Transverse colon (tissue), 4 donors: ENCODE measurements at regions not wholly inside any gene's neighbourhood (a gene's known extent, or its start where the extent isn't known, plus 50 kb on each side); places are given as distances from the start of the nearest gene placed in this dataset.

Source experiments
- DNase-seq: peaks from one replicate; pipeline ENCODE4 v3.0.0-alpha.2; 2019
- H3K27ac ChIP-seq, 4 donors: fragments of 200-600 bp; sonication (generic); 2 replicates each; pipeline ENCODE4 v1.5.1; 2016 to 2018; ENCODE audit warnings: inconsistent platforms in 4 of 4
- H3K27me3 ChIP-seq: fragments of 200-600 bp; sonication (generic); 2 replicates; pipeline ENCODE4 v1.5.1; 2017; ENCODE audit warnings: inconsistent platforms
- H3K36me3 ChIP-seq, 4 donors: fragments of 200-600 bp; sonication (generic); 2 replicates each; pipeline ENCODE4 v1.5.1; 2017 to 2019; ENCODE audit warnings: inconsistent platforms in 4 of 4
- H3K4me1 ChIP-seq, 4 donors: fragments of 200-600 bp; sonication (generic); 2 replicates each; pipeline ENCODE4 v1.5.1; 2017 to 2020; ENCODE audit warnings: inconsistent platforms in 4 of 4
- H3K4me3 ChIP-seq, 4 donors: fragments of 200-600 bp; sonication (generic); 1 replicate in 1 of 4; 2 replicates in 3 of 4; pipeline versions ENCODE4 v1.5.1 to v1.6.1; 2017 to 2019; ENCODE audit warnings: inconsistent platforms in 4 of 4
- H3K9me3 ChIP-seq, 2 donors: fragments of 200-600 bp; sonication (generic); 2 replicates each; pipeline ENCODE4 v1.5.1; 2017 to 2019; ENCODE audit warnings: inconsistent platforms in 2 of 2
- CTCF ChIP-seq, 5 experiments: fragments of 200-600 bp in 3 of 5; fragments of 450-650 bp in 2 of 5; sonication (generic) in 3 of 5; IDR thresholded peaks; 1 replicate in 2 of 5; 2 replicates in 3 of 5; pipeline ENCODE4 v1.5.1; 2016 to 2017; ENCODE audit warnings: antibody characterized with exemption in 5 of 5, inconsistent platforms in 3 of 5, mild to moderate bottlenecking in 2 of 5, moderate library complexity in 1 of 5
- EP300 ChIP-seq: sonication (generic); formaldehyde crosslinking; IDR thresholded peaks from one replicate; pipeline ENCODE4 v1.6.1; 2017; ENCODE audit warnings: antibody characterized with exemption, low read depth
- POLR2A ChIP-seq: fragments of 450-650 bp; IDR thresholded peaks from one replicate; pipeline ENCODE4 v1.6.1; 2016; ENCODE audit warnings: antibody characterized with exemption, mild to moderate bottlenecking, moderate library complexity
- POLR2AphosphoS5 ChIP-seq, 3 donors: sonication (generic); formaldehyde crosslinking; IDR thresholded peaks; one replicate each; pipeline ENCODE4 v1.6.1; 2016; ENCODE audit warnings: antibody characterized with exemption in 3 of 3
- WGBS, 2 donors: methylation state at CpG; one replicate each; pipeline ENCODE4 v1.1.5; 2018; ENCODE audit warnings: low coverage in 1 of 2; 5-methylcytosine and 5-hydroxymethylcytosine counted together
- in situ Hi-C, 4 donors: fragments of 200-750 bp; cut with MboI; loops; one replicate each; pipeline versions ENCODE4 v1.15.0 to v1.15.1; 2017; ENCODE audit warnings: low sequenced_read_pairs in 3 of 4, low pct_ligation_motif_present in 1 of 4, low pct_unique_long_range_greater_than_20kb in 1 of 4
- intact Hi-C: fragments of 100-400 bp; cut with DNase I; formaldehyde crosslinking; loops from one replicate; pipeline ENCODE4 v1.15.1; 2023; ENCODE audit warnings: low total_unique reads

DNA sequence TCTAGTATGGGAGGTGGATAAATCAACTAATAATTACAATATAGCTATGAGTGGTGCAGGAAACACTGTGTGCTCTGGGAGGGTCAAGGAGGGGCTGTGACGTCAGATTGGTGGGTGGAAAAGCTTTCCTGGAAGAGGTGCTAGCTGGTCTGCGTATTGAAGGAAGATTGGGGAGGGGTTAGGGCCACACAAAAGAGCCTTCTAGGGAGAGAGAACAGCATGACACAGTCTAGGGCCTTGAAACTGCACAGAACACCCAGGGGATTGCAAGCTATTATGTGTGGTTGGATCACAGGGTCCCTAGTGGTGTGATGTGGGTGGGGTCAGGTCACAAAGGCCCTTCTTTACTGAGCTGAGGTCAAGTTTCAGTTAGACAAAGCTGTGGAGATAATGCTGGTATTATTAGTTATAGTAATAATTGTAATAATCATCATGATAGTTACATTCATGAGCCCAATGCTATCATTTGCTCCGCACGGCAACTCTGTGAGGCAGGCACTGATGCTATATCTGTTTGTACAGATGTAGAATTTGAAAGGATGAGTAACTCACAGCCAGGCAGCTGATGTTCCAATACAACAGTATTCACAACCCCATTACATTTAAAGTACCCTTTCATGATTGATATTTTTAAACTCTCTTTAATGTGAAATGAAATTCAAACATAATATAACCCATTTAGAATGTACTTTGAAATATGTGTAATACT lies 197.4 kb upstream of the IL12B start:
- TF ChIP-seq EP300 (no peak), CTCF (IDR thresholded peaks at IDR 0.05) (no peak), POLR2A (no peak), POLR2AphosphoS5 (IDR thresholded peaks at IDR 0.05) (no peak)
- in situ Hi-C loops (loop anchor here in 1 of 4 donors (25.0 kb wide), 1 partner anchor 460 kb away; no protein-coding TSS in a partner anchor), intact Hi-C loops (no loop called here)
- H3K36me3 ChIP-seq, result no peaks in the 10 kb centered on the region
- no peak overlapping the region for H3K27ac ChIP-seq
- no peaks in the 10 kb centered on the region for H3K4me1 ChIP-seq
- WGBS, 2 donors, result 81 to 82% methylated on average over 4 of the region's 4 CpGs
- no peaks in the 10 kb centered on the region for H3K27me3 ChIP-seq
- DNase-seq, result no peak
- no peak overlapping the region for H3K4me3 ChIP-seq
- H3K9me3 ChIP-seq, result peaks cover 0 to 3% of the 10 kb centered on the region in 2 donors

DNA sequence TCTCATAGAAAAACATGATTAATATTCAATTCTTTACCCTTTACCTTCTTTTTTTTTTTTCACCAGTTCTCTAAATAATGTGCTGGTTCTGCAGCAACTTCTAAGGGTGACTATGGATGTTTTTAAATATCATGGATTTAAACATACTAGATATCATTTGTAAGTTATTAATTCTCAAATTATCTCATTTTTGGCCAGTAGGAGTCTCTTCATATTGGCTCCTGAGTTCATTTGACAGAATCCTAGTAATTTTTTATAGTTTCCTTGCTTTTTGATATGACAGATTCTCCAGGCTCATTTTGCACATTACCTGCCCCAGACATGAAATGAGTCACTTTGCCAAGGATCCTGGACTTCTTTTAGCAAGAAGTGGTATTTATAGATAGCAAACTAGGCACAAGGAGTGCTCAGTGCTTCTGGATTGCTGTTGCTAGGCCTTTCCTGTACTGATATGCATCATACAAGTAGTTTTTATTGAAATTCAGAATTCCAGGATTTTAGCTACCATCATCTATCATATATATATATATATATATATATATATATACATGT lies 201.3 kb upstream of the IL12B start:
- Histone ChIP-seq H3K27me3 (no peaks in the 10 kb centered on the region), H3K9me3 (peaks cover 0 to 3% of the 10 kb centered on the region in 2 donors), H3K4me3 (no peak overlapping the region), H3K27ac (no peak overlapping the region), H3K4me1 (no peaks in the 10 kb centered on the region), H3K36me3 (no peaks in the 10 kb centered on the region)
- intact Hi-C loops (no loop called here), in situ Hi-C loops (loop anchor here in 1 of 4 donors (25.0 kb wide), 1 partner anchor 456 kb away; no protein-coding TSS in a partner anchor)
- TF ChIP-seq POLR2AphosphoS5 (IDR thresholded peaks at IDR 0.05) (no peak), POLR2A (no peak), CTCF (IDR thresholded peaks at IDR 0.05) (no peak), EP300 (no peak)
- DNase-seq, result no peak

GRCh38 chr5:159533197-159533596 lies 202.9 kb upstream of the IL12B start:
- in situ Hi-C loops, result loop anchor here in 1 of 4 donors (25.0 kb wide), 1 partner anchor 454 kb away; no protein-coding TSS in a partner anchor
- WGBS, 2 donors, result 55 to 70% methylated on average over 6 of the region's 6 CpGs
- H3K36me3 ChIP-seq, result no peaks in the 10 kb centered on the region

DNA sequence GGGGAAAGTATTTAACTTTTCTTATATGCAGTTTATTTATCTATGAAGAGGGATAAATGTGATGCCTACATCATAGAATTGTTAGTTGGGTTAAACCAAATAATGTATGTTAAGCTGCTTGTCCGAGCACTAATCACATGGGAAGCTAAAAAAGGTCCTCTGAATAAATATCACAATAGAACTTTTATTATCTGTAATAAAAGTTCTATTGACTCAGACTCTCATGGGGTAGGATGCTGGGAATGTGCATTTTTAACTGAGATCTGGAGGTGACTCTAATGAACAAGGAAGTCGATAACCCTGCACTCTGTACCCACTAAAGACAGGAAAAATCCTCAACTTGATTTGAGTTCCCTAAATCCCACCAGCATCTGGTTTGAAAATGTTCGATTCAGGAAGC lies 205.9 kb upstream of the IL12B start:
- in situ Hi-C loops, result loop anchor here in 1 of 4 donors (25.0 kb wide), 1 partner anchor 451 kb away; no protein-coding TSS in a partner anchor

More at GRCh38 chr5:159533197-159533596, 202.9 kb upstream of the IL12B start:
- intact Hi-C loops, result no loop called here
- Histone ChIP-seq H3K9me3 (peaks cover 0 to 3% of the 10 kb centered on the region in 2 donors), H3K27ac (no peak overlapping the region), H3K4me1 (no peaks in the 10 kb centered on the region), H3K27me3 (no peaks in the 10 kb centered on the region), H3K4me3 (no peak overlapping the region)
- no peak for TF ChIP-seq POLR2AphosphoS5 (IDR thresholded peaks at IDR 0.05)
- TF ChIP-seq POLR2A, result no peak
- no peak for TF ChIP-seq CTCF (IDR thresholded peaks at IDR 0.05)
- DNase-seq, result no peak

More for the DNA sequence above, 205.9 kb upstream of the IL12B start:
- Histone ChIP-seq H3K4me1 (no peaks in the 10 kb centered on the region), H3K9me3 (no peaks in the 10 kb centered on the region), H3K4me3 (no peak overlapping the region), H3K36me3 (no peaks in the 10 kb centered on the region), H3K27me3 (no peaks in the 10 kb centered on the region), H3K27ac (no peak overlapping the region)
- DNase-seq, result no peak
- 68 to 73% methylated on average over 2 to 3 of the region's 3 CpGs for WGBS, 2 donors
- intact Hi-C loops, result no loop called here
- TF ChIP-seq POLR2A (no peak), EP300 (no peak), POLR2AphosphoS5 (IDR thresholded peaks at IDR 0.05) (no peak), CTCF (IDR thresholded peaks at IDR 0.05) (no peak)
